VCaP (cell line): ENCODE measurements at regions not wholly inside any gene's neighbourhood (a gene's known extent, or its start where the extent isn't known, plus 50 kb on each side); places are given as distances from the start of the nearest gene placed in this dataset.

Source experiments
- H3K27ac ChIP-seq: fragments of 450-650 bp; 2 replicates; pipeline ENCODE4 v1.5.1; 2017
- CTCF ChIP-seq: fragments of 450-650 bp; conservative IDR thresholded peaks from 2 replicates; pipeline ENCODE4 v1.5.1; 2017; ENCODE audit warnings: mild to moderate bottlenecking, moderate library complexity

GRCh38 chr16:17544304-17544703 lies 73.5 kb upstream of the XYLT1 start:
- H3K27ac ChIP-seq: no peak overlapping the region
- no peak for TF ChIP-seq CTCF

DNA sequence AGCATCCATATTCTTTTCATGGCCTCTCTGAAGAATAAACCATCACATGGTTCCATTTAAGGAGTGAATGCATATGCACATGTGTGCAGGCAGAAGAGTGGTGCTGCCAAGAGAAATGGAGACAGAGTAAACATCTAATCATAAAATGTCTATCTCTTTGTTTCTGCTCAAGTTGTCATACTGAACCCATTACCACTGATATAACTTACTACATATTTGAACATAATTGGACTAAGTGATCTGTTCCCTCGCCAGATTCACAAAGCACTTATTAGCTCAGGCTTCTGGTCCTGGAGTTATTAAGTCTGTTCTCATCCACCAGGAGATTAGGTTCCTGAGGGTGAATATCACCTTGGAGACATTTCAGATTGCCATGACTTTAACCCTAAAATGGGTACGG lies 72.3 kb upstream of the XYLT1 start:
- TF ChIP-seq CTCF: no peak

DNA sequence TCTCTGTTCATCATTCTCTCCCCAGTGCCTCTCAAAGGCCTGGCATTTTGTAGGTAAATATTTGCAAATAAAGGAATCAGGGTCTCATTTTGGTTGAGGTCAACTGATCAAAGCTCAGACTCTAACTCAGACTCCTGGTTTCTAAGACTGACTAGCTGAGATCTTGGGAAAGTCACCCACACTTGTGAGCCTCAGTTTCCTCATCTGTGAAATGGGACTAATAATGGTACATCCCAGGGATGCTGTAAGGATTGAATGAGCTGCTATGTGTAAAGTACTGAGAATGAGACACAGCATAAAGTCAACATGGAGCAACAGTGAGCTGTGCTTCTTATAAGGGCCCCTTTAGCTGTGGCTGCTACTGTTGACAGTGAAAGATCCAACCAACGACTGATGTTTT lies 70.6 kb upstream of the XYLT1 start:
- TF ChIP-seq CTCF: no peak
- H3K27ac ChIP-seq: no peak overlapping the region

More for the DNA sequence above, 72.3 kb upstream of the XYLT1 start:
- H3K27ac ChIP-seq: no peak overlapping the region

DNA sequence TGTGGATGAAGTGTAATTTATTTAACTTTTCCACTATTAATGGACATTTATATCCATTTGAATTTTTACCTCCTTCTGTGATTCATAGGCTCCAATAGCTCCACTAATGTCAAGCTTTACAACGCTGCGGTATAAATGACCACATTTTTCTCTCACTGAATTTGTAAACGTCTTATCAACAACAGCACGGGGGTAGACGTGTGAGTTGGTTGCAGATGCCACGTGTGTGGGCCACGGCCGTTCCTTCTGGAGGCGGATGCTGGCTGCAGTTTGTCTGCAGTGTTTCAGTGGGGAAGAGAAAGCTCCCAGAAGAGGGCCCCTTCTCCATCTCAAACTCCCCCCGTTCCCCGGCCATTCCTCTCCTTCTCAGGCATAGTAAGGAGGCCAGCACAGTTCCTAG lies 68.2 kb upstream of the XYLT1 start:
- no peak overlapping the region for H3K27ac ChIP-seq
- TF ChIP-seq CTCF: no peak

- no peak for TF ChIP-seq CTCF
- H3K27ac ChIP-seq: no peak overlapping the region
Observed at GRCh38 chr16:17532338-17532995, 61.7 kb upstream of the XYLT1 start.

- TF ChIP-seq CTCF: no peak
- H3K27ac ChIP-seq: no peak overlapping the region
Observed at GRCh38 chr16:17529982-17530760, 59.4 kb upstream of the XYLT1 start.

DNA sequence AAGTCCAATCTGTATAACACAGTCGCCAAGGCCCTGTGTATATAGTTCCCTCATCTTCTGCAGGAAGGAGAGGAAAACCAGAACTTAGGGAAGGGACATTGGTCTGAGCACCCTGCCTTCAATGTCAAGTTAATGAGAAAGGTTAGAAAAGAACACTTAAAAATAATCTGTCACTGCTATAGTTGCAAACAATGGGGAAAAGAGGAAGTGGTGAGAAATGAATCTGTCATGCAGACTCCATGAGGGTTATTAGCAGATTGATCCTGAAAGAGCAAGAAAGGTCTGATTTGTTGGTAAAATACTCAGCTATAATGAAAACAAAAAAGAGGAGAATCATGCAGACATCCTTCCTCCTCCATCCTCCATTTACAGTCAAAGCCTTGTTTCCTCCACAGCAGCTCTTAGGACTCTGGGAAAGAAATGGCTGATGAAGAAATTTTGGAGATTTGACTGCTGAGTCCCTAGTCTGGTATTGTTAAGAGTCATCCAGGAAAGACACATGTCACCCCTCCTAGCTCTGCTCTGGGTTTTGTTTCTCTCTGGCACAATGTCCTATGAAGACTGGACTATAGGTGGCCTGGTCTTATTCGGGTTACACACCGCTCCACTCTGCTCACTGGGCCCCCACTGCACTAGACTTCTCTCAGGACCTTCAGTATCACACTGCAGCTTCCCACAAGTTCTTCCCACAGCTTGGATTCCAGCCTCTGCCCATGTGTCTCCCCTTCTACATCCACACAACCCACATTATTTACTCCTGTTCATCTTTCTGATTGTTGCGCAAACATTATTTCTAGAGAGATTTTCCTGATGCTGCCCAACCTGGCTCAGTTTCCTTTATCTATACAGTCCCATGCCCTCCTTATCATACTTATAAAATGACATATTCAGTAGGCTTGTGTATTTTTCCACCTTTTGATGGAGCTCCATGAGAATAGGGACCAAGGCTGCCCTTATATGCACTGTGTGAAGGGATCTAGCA lies 56.5 kb upstream of the XYLT1 start:
- H3K27ac ChIP-seq: no peak overlapping the region
- TF ChIP-seq CTCF: no peak
